Pons (tissue), 1 donor: ENCODE measurements at regions not wholly inside any gene's neighbourhood (a gene's known extent, or its start where the extent isn't known, plus 50 kb on each side); places are given as distances from the start of the nearest gene placed in this dataset.

ENCODE experiments used
- DNase-seq: peaks from one replicate; pipeline ENCODE4 v3.0.0-alpha.2; 2016; ENCODE audit warnings: low spot score

- no peak for DNase-seq
Measured at GRCh38 chr12:34377243-34378035, 355.1 kb downstream of the ALG10 start.

- no peak for DNase-seq
Measured at GRCh38 chr12:34379142-34379541, 356.8 kb downstream of the ALG10 start.

- no peak for DNase-seq
Measured at GRCh38 chr12:34384693-34385092, 362.4 kb downstream of the ALG10 start.

GRCh38 chr12:34386016-34386415 lies 363.7 kb downstream of the ALG10 start:
- DNase-seq = no peak

- DNase-seq = no peak
Measured at GRCh38 chr12:34386621-34387255, 364.4 kb downstream of the ALG10 start.

- no peak for DNase-seq
Measured at GRCh38 chr12:34387711-34388635, 365.7 kb downstream of the ALG10 start.

- DNase-seq = no peak
Measured at GRCh38 chr12:34388636-34389377, 366.5 kb downstream of the ALG10 start.

GRCh38 chr12:34389378-34390170 lies 367.3 kb downstream of the ALG10 start:
- no peak for DNase-seq

GRCh38 chr12:34390171-34390841 lies 368.0 kb downstream of the ALG10 start:
- no peak for DNase-seq

- DNase-seq = no peak
Measured at GRCh38 chr12:34390846-34391700, 368.8 kb downstream of the ALG10 start.

GRCh38 chr12:34391771-34392581 lies 369.7 kb downstream of the ALG10 start:
- no peak for DNase-seq

- DNase-seq = no peak
Measured at GRCh38 chr12:34392741-34393085, 370.4 kb downstream of the ALG10 start.

GRCh38 chr12:34393086-34393820 lies 371.0 kb downstream of the ALG10 start:
- DNase-seq = no peak

GRCh38 chr12:34393821-34394150 lies 371.5 kb downstream of the ALG10 start:
- no peak for DNase-seq

- no peak for DNase-seq
Measured at GRCh38 chr12:34394211-34395055, 372.1 kb downstream of the ALG10 start.

- no peak for DNase-seq
Measured at GRCh38 chr12:34395056-34396005, 373.0 kb downstream of the ALG10 start.
